Vagina (tissue), 2 donors: ENCODE measurements at regions not wholly inside any gene's neighbourhood (a gene's known extent, or its start where the extent isn't known, plus 50 kb on each side); places are given as distances from the start of the nearest gene placed in this dataset.

Source experiments
- CTCF ChIP-seq, 3 experiments: fragments of 450-650 bp in 2 of 3; fragments of 200-600 bp in 1 of 3; sonication (generic) in 1 of 3; IDR thresholded peaks; one replicate each; pipeline ENCODE4 v1.5.1; 2017 to 2019; ENCODE audit warnings: antibody characterized with exemption in 3 of 3, mild to moderate bottlenecking in 2 of 3, moderate library complexity in 2 of 3
- POLR2AphosphoS5 ChIP-seq, 2 donors: sonication (generic); formaldehyde crosslinking; IDR thresholded peaks; one replicate each; pipeline ENCODE4 v1.9.0; 2017; ENCODE audit warnings: antibody characterized with exemption in 2 of 2, mild to moderate bottlenecking in 2 of 2, low read depth in 1 of 2; ENCODE audit not compliant: insufficient read depth in 1 of 2

DNA sequence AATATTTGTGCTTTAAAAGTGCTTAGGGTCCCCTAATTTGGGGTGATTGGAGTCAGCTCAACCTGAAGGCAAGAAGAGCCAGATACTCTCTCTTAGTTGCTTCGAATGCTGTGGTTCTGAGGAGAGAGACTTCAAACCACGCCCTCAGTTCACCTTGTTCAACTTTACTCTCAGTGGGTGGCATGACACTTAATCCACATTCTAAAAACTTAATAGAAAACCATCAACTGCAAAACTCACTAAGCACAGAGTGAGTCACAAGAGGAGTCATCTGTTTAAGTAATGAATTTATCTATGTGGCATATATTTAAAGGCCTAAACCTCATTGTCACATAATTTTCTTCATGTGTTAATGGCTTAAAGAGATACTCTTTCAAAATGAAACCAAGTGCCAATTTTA lies 99.5 kb upstream of the SLC4A4 start:
- TF ChIP-seq CTCF (IDR thresholded peaks at IDR 0.05), result no peak
- no peak for TF ChIP-seq POLR2AphosphoS5 (IDR thresholded peaks at IDR 0.05; ENCODE audit: insufficient read depth in 1 of 2, low read depth in 1 of 2)
